ENCODE measurements at regions not wholly inside any gene's neighbourhood (a gene's known extent, or its start where the extent isn't known, plus 50 kb on each side); places are given as distances from the start of the nearest gene placed in this dataset.
"Not testable (repeated sequence)": the region's sequence is repeated elsewhere in the genome, so short reads cannot be mapped to it uniquely, and the experiment has no call there.

DNA sequence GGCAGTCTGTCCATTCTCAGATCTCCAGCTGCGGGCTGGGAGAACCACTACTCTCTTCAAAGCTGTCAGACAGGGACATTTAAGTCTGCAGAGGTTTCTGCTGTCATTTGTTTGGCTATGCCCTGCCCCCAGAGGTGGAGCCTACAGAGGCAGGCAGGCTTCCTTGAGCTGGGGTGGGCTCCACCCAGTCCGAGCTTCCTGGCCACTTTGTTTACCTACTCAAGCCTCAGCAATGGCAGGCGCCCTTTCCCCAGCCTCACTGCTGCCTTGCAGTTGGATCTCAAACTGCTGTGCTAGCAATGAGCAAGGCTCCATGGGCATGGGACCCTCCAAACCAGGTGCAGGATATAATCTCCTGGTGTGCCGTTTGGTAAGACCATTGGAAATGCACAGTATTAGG lies 1154.5 kb upstream of the ACO1 start:
- DNase-seq: not testable (repeated sequence)

DNA sequence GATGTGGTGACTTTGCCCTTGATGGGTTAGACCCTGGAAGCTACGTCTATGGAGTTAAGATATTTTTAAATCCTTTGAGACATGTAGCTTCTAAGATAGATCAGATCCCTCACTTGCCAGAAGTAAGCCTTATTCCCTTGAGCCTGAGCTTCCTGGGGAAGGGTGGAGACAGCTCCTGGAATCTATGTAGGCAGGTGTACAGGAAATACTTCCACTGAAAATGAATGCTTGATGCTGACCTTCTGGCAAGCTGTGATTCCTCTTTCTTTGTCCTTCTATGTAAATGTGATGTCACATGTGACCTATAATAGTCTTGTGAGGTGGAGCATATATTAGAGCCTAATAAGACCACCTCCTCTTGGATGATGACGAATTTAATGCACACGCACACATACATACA lies 1152.0 kb upstream of the ACO1 start:
- no peak for DNase-seq

DNA sequence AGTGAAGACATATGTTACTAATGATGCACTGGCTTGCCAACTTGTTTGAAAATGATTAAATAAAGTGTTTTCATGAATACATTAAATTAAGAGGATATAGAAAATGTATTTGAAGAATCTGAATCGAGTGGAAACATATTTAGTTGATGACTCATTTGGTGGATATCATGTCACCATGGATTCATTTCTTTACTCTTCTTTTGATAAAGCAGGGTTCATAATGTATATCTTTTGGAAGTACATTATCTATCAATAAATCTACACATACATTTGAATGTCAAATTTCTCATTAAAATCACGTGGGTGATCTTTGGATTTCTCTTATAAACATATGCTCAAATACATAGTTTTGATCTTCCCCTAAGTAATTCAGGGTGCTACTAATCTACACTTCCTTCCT lies 1148.1 kb upstream of the ACO1 start:
- no peak for DNase-seq

DNA sequence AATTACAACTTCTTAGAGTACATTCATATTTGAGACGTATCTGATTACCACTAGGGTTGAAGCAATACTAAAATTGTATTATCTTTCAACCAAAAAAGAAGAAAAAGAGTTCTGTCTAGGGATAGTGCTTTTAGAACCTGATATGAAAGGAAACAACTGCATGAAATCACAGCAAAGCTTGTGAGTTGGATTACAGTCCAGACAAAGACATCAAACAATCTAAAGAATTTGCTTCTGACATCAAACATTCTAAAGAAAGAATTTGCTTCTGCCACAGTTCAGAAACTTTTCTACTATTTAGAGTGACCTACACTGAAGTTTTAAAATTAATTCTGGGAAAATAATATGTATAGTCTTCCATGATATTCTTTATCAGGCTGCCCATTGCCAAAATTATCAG lies 1141.1 kb upstream of the ACO1 start:
- DNase-seq: no peak

DNA sequence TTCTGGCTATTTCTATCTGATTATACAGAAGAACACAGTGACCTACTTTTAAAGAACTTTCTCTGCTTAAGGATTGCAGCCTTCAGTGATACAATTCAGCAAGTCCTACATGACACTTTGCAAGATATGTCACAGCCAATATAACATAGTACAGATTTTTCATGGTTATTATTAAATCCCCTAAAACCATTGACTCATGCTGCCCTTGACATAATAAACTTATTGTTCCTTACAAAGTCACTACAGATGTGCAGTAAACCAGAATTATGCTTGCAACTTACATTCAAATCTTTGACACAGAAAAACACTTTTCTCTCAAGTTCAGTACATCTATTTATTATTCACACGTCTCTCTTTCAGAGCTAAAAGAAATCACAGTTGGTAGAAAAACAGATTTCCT lies 1136.3 kb upstream of the ACO1 start:
- no peak for DNase-seq

DNA sequence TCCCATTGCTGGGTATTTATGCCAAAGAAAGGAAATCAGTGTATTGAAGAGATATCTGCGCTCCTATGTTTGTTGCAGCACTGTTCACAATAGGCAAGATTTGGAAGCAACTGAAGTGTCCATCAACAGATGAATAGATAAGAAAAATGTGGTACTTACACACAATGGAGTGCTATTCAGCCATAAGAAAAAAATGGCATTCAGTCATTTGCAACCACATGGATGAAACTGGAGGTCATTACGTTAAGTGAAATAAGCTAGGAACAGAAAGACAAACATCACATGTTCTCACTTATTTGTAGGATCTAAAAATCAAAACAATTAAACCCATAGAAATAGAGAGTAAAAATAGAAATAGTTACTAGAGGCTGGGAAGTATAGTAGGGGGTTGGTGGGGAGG lies 1133.1 kb upstream of the ACO1 start:
- DNase-seq: no peak

DNA sequence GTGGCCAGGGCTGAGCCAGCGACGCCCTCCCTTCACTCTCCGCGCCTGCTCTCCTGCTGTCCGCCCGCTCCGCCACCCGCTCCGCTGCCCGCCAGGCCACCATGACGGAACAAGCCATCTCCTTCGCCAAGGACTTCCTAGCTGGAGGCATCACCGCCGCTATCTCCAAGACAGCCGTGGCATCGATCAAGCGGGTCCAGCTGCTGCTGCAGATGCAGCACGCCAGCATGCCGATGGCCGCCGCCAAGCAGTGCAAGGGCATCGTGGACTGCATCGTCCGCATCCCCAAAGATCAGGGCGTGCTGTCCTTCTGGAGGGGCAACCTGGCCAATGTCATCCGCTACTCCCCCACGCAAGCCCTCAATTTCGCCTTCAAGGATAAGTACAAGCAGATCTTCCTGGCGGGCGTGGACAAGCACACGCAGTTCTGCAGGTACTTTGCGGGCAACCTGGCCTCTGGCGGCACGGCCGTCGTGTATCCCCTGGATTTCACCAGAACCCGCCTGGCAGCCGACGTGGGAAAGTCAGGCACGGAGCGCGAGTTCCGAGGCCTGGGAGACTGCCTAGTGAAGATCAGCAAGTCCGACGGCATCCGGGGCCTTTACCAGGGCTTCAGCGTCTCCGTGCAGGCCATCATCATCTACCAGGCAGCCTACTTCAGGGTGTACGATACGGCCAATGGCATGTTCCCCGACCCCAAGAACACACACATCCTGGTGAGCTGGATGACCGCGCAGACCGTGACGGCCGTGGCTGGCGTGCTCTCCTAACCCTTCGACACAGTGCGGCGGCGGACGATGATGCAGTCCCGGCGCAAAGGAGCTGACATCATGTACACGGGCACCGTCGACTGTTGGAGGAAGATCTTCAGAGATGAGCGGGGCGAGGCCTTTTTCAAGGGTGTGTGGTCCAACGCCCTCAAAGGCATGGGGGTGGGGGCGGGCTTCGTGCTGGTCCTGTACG lies 1130.4 kb upstream of the ACO1 start:
- DNase-seq: no peak

DNA sequence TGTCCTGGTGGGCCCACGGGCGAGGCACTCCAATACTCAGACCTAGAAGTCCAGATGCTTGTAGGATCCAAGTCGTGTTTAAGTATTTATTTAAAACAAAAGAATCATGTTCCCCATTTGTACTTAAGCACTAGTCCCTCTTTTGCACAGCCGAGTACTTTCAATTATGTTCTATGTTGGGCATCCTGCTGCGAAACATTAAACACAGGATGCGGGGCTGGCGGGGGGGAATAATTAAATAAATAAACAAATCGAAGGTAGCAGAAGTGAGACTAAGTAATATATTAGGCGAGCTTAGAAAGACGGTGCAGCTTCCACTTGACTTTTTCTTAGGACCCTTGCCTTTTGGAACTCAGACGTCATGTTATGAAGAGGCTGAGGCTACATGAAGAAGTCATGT lies 1129.2 kb upstream of the ACO1 start:
- DNase-seq: no peak

DNA sequence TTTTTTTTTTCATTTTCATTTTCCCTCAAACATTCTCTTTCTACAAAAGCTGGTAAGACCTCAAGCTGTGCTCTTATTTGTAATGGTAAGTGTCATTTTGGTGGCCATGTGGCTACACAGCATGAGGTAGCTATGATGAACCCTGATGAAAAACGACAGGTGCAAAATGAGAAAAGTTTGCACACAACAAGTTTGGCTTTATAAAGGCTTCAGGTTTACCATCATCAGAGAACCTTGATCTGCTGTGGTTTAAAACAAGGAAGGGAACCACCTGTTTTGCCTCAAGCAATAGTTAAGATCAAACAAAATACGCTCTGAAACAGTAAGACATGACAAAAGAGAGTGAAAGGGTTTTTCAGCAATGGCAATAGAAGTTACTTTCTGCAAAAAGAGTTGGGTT lies 1124.6 kb upstream of the ACO1 start:
- DNase-seq: no peak

DNA sequence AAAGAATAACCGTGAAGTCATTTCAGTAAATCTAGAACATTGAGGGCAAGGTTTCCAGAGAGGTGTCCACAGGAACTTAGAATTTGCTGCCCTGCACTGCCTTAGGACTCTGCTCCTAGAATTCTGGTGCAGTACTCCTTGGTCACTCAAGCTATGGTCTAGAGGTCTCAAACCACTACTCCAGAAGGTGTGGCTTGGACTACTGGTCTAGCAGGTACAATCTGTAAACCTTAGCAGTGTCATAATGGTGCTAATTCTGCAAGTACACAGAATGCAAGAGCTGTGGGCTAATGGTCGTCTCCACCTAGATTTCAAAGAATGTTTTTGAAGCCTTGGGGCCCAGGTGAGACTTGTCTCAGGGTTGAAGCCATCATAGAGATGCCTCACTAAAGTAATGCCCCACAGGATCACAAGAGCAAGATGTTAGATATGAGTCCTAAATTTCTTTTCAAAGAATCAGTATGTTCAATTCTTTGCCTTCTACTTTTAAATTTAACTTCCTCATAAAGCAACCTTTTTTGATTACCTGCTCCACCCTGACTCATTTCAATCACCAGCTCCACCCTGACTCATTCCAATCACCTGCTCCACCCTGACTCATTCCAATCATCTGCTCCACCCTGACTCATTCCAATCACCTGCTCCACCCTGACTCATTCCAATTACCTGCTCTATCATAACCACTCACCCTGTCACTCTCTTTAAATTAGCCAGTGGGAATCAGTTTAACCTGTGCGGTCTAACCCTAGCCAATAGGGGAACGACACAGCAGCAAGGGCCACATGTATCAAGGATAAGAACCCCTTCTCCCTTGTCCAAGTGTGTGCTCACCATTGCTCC lies 1111.8 kb upstream of the ACO1 start:
- no peak for DNase-seq

DNA sequence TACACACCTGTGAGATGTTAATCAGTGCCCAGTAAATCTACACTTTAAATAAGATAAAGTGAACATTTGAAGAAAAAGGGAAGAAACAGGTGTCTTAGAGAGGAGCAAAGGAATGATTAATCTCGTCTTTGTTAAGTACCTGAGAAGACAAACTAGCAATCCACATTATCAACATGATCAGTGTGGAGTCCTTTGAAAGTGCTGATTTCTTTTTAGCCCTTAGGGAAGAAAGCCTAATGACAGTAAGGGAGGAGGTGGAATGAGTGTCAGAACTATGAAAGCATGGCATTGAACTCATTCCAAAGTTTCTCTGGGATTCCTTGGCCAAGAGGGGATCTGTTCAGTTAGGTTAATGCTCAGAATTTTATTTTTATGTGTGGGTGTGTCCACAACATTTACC lies 1109.0 kb upstream of the ACO1 start:
- no peak for DNase-seq

DNA sequence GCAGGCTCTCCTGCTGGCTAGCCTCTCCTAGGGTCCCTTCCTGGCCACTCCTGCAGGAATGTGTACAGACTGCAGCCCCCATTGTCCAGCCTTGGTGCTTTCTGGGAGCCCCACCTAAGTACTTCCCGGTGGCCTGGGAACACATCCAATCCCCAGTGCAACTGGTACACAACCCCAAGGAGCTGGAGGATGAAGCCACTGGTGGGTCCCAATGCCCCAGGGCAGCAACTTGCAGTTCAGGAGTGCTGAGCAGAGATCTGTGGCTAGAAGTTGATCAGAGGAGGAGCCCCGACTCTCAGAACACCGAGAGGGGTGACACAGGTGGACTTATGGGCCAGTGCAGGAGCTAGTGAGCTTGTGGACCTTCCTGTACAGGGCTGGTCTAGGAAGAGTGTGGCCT lies 1093.7 kb upstream of the ACO1 start:
- DNase-seq: no peak

DNA sequence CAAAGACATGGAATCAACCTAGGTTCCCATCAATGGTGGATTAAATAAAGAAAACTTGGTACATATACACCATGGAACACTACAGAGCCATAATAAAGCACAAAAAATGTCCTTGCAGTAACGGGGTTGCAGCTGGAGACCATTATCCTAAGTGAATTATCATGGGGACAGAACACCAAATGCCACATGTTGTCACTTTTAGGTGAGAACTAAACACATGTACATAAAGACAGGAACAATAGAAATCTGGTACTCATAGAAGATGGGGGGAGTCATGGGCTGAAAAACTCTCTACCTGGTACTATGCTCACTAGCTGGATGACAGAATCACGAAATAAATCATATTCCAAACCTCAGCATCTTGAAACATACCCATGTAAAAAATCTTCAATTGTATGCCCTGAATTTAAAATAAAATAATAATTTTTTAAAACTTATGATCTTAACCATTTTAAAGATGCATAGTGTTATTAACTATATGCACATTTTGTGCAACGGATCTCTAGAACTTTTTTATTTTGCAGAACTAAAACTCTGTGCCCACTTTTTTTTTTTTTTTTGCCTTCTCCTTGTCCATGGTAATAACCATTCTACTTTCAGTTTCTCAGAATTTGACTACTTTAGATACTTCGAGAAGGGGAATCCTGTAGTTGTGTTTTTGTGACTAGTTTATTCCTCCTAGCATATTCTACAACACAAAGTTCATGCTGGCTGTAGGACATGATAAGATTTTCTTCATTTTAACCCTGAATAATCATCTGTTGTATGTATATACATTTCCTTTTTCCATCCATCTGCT lies 1081.6 kb upstream of the ACO1 start:
- no peak for DNase-seq

DNA sequence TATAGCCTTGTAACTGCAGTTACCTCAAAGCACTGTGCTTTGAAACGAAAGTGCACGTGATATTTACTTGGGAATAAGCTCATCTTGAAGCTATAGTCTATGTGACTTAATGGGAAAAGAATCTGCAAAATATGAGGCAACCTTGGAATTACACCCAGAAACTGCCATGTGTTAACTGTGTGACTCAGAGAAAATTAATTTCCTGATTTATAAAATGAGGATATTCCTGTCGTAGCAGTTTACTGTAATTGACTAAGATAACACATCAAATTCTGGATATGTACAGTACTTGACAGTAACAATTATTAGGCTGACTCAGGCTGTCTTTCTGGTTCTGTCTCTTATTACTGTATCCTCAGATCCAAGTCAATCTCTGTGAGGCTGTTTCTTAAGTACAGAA lies 1079.9 kb upstream of the ACO1 start:
- DNase-seq: no peak

DNA sequence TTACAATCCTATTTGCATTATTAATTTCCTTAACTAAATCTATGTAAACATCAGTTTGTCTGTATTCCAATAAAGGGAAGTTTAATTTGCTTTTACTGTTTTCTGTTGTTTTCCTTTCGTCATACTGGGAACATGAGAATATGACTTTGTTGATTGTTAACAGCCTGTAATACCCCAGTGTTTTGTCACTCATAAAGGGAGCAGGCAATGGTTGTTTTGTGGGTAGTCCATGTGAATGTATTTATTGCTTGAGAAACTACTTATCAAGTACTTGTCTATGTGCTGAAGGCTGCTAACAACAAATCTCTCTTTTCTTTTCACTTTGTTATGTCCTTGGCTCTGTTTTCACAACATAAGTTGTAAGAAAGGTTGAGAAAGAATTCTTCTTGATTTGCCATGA lies 1070.2 kb upstream of the ACO1 start:
- DNase-seq: no peak

DNA sequence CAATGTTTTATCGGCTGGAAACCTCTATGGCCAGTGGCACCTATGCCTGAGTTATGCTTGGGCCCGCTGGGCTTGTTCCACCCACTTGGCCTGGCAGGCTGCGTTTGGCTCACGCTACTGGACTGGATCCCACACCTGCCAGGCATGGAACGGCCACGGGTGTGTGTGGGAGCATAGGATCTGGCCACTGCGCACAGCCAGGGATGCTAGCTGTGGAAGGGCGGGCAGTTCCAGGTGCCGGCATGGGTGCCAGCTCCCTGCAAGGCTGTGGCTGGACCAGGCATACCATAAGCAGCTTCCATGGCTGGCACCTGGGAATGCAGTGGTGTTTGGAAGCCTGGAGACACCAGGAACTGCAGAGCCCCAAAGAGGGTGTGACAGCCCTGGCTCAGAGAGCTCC lies 1063.9 kb upstream of the ACO1 start:
- DNase-seq: no peak

DNA sequence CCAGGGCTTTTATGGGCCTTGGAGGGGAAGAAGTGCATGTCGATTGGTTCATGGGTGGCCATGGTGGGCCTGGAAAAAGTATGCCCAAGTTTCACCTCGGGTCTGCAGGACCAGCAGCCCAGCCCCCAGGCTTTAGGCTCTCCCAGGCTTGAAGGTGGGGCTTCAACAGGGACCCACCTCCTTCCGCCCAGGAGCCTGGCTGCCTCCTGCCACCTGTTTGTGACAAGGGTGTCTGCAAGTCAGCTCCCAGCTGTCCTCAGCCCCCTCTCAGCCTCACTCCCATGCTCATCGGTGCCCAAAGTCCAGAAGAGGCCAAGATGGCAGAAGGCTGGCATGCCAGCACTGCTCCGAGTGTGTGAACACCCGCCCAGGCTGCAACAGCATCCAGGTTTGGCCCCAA lies 1063.2 kb upstream of the ACO1 start:
- DNase-seq: no peak

DNA sequence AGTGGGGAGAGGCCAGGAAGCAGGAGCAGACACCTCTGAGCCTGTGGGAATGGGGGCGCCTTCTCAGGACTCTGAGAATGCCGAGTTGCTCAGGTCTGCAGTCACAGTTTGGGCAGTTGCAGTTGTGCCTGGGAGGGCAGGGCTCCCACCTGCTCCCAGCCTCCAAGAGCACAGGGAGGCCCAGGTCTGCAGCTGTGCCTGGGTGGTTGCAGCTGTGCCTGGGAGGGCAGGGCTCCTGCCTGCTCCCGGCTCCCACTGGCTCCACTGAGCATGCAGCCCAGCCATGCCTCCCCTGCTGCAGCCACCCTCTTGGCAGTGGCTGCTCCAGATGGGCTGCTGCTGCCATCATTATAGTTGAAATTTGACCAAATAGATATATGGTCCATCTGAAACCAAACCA lies 1062.8 kb upstream of the ACO1 start:
- no peak for DNase-seq

DNA sequence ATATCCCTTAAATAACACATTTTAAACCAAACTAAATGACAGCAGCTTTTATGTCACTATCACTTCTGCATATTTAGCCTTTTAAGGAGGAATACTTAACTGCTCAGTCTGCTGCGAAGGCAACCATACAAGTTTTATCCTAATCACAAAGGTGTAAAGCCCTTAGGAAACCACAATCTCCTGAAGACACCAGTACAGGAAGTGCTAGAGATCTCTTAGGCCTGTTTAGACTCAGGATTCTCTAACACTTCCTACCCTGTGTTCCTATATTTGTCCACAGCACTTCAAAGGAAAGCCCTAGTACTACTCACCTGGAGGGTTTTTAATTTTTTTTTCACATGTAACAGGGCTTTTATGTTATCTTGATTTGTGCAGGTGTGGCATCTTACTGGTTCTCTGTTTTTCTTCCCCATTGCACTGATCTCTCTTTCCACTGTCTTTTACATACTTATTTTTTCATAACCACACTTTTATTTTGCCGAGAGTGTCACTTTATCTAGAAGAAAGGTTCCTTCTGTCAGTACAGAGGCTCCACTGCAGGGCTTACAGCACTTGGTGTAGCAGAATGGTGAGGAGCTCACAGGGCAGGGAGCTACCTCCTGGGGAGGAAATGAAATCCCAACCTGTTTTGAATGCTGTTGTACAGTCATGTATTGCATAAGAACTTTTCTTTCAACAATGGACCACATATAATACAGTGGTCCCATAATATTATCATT lies 1060.6 kb upstream of the ACO1 start:
- no peak for DNase-seq

DNA sequence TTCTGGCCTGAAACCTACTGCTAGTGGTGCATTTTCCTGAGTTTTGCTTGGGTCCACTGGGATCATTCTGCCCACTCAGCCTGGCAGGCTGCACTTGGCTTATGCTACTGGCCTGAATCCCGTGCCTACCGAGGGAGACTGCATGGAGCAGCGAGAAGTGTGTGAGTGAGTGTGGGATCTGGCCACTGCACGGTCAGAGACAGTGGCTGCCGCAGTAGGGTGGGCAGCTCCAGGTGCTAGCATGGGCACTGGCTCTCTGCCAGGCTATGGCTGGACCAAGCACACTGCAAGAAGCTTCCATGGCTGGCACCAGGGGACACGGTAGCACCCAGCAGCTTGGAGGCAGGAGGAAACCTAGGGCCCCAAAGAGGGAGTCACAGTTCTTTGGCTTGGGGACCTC lies 1058.7 kb upstream of the ACO1 start:
- DNase-seq: no peak

DNA sequence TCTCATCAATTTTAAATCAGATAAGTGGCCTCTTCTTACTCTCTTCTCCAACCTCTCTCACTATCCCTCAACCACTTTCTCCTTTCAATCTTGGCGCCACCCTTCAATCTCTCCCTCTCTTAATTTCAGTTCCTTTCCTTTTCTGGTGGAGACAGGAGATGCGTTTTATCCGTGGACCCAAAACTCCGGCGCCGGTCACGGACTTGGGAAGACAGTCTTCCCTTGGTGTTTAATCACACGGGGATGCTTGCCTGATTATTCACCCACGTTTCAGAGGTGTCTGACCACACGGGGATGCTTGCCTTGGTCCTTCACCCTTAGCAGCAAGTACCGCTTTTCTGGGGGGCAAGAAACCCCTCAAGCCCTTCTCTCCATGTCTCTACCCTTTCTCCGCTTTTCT lies 1057.6 kb upstream of the ACO1 start:
- DNase-seq: not testable (repeated sequence)

DNA sequence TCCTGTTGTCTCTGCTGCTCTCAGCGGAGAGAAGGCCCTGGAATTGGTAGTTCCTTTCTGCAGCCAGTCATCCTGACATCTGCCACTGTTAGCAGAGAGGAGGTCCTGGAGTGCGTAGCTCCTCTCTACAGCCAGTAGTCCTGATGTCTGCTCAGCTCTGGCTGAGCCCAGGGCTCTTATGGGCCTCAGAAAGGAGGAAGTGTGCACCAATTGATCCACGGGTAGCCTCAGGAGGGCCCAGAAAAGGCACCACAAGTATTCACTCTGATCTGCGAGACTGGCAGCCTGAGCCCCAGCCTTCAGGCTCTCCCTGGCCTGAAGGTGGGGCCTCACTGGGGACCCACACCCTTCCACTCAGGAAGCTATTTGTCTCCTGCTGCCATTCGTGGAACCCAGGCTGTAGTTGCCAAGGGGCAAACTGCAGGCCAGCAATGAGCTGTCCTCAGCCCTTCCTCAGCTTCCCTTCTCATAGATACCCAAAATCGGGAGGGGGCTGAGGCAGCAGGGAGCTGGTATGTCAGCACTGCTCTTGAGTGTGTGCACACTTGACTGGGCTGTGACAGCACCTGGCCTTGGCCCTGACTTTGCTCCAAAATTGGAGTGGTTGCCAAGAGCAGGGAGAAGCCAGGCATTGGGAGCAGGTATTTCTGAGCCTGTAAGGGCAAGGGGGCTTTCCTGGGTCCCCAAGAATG lies 1049.5 kb upstream of the ACO1 start:
- DNase-seq: no peak
